Stomach (tissue), 4 donors: ENCODE measurements at regions not wholly inside any gene's neighbourhood (a gene's known extent, or its start where the extent isn't known, plus 50 kb on each side); places are given as distances from the start of the nearest gene placed in this dataset.

Experiments used
- CTCF ChIP-seq, 7 experiments: fragments of 450-650 bp in 4 of 7; fragments of 200-600 bp in 3 of 7; sonication (generic) in 3 of 7; IDR thresholded peaks; one replicate each; pipeline ENCODE4 v1.5.1; 2016 to 2019; ENCODE audit warnings: antibody characterized with exemption in 7 of 7, control low read depth in 2 of 7, mild to moderate bottlenecking in 1 of 7
- POLR2AphosphoS5 ChIP-seq, 3 donors: sonication (generic); formaldehyde crosslinking; IDR thresholded peaks; one replicate each; pipeline ENCODE4 v1.6.1; 2016; ENCODE audit warnings: antibody characterized with exemption in 3 of 3

GRCh38 chr5:110115503-110115902, 425.8 kb downstream of the MAN2A1 start:
- no peak for TF ChIP-seq CTCF (IDR thresholded peaks at IDR 0.05)
- TF ChIP-seq POLR2AphosphoS5 (IDR thresholded peaks at IDR 0.05): no peak
